Mammary epithelial cell (primary cell): ENCODE measurements at regions not wholly inside any gene's neighbourhood (a gene's known extent, or its start where the extent isn't known, plus 50 kb on each side); places are given as distances from the start of the nearest gene placed in this dataset.

Source experiments
- EZH2 ChIP-seq: IDR thresholded peaks from 2 replicates; pipeline ENCODE4 v1.6.1; 2012; ENCODE audit warnings: low read length, inconsistent platforms, borderline replicate concordance
- TF ChIP-seq, protein P1 (sequence below), 2 donors: IDR thresholded peaks in 1 of 2; conservative IDR thresholded peaks in 1 of 2; 2 replicates each; pipeline ENCODE4 v1.5.1; 2011 to 2012; ENCODE audit warnings: inconsistent platforms in 2 of 2, low read length in 2 of 2, mild to moderate bottlenecking in 2 of 2, control low read depth in 1 of 2, low read depth in 1 of 2; ENCODE audit not compliant: insufficient read depth in 1 of 2; ENCODE audit errors: extremely low read depth in 1 of 2

DNA sequence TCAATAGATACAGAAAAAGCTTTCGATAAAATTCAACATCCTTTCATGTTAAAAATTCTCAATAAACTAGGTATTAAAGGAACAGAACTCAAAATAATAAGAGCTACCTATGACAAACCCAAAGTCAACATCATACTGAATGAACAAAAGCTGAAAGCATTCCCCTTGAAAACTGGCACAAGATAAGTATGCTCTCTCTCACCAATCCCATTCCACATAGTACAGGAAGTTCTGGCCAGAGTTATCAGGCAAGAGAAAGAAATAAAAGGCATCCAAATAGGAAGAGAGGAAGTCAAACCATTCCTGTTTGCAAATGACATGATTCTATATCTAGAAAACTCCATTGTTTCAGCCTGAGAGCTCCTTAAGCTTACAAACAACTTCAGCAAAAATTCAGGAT, 1145.8 kb upstream of the DDX18 start:
- TF ChIP-seq, protein P1, sequence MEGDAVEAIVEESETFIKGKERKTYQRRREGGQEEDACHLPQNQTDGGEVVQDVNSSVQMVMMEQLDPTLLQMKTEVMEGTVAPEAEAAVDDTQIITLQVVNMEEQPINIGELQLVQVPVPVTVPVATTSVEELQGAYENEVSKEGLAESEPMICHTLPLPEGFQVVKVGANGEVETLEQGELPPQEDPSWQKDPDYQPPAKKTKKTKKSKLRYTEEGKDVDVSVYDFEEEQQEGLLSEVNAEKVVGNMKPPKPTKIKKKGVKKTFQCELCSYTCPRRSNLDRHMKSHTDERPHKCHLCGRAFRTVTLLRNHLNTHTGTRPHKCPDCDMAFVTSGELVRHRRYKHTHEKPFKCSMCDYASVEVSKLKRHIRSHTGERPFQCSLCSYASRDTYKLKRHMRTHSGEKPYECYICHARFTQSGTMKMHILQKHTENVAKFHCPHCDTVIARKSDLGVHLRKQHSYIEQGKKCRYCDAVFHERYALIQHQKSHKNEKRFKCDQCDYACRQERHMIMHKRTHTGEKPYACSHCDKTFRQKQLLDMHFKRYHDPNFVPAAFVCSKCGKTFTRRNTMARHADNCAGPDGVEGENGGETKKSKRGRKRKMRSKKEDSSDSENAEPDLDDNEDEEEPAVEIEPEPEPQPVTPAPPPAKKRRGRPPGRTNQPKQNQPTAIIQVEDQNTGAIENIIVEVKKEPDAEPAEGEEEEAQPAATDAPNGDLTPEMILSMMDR (conservative IDR thresholded peaks at IDR 0.05 in 1 of 2, IDR thresholded peaks at IDR 0.05 in 1 of 2; ENCODE audit: extremely low read depth in 1 of 2, insufficient read depth in 1 of 2, low read depth in 1 of 2, low read length in 2 of 2) = no peak
- TF ChIP-seq EZH2 = no peak
